Activated CD4-positive, alpha-beta T cell treated with anti-CD3 and anti-CD28 coated beads, Interleukin-2, amount 10 ng/mL, durations not matched to agents 7 days and 5 days (primary cell): ENCODE measurements at regions not wholly inside any gene's neighbourhood (a gene's known extent, or its start where the extent isn't known, plus 50 kb on each side); places are given as distances from the start of the nearest gene placed in this dataset.

Source experiments
- CTCF ChIA-PET: fragments of 350-600 bp; sonication (Branson Sonifier 250); formaldehyde crosslinking; loops from one replicate; lab custom pipeline; 2021; ENCODE audit warnings: antibody characterized with exemption; lab: Charles Lee
- POLR2A ChIA-PET: fragments of 350-600 bp; sonication (Branson Sonifier 250); formaldehyde crosslinking; loops from one replicate; lab custom pipeline; 2021; ENCODE audit warnings: antibody characterized with exemption; lab: Charles Lee
- DNase-seq: peaks from one replicate; pipeline ENCODE4 v3.0.0-alpha.2; 2020
- H3K27ac Mint-ChIP-seq: one replicate; pipeline ENCODE4 v1.8.0; 2021; ENCODE audit warnings: mild to moderate bottlenecking, moderate library complexity, mixed read lengths
- H3K27me3 Mint-ChIP-seq: one replicate; pipeline ENCODE4 v1.8.0; 2021; ENCODE audit warnings: mixed read lengths
- H3K36me3 Mint-ChIP-seq: one replicate; pipeline ENCODE4 v1.8.0; 2021; ENCODE audit warnings: low read depth, mixed read lengths
- H3K4me1 Mint-ChIP-seq: one replicate; pipeline ENCODE4 v1.8.0; 2021; ENCODE audit warnings: mixed read lengths
- H3K4me3 Mint-ChIP-seq: one replicate; pipeline ENCODE4 v1.8.0; 2021; ENCODE audit warnings: mild to moderate bottlenecking, moderate library complexity, mixed read lengths
- H3K9me3 Mint-ChIP-seq: one replicate; pipeline ENCODE4 v1.8.0; 2021; ENCODE audit warnings: mixed read lengths

DNA sequence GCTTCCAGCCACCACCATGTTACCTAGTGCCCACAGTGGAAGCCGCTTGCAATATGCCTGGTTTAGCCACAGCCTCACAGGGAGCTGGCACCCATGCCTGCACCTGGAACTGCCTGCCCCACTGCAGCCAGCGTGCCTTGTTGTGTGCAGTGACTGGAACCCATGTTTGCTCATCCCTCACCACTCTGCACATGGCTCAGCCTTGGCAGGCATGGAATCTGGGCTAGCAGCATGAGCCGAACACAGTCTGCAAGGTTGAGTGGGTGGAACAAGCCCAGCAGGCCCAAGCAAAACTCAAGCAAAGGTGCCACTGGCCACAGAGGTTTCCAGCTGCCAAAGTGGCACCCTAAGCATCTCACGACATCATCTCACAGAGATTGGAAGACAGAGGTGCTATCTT lies 269.5 kb downstream of the PCDH20 start:
- no peaks in the 10 kb centered on the region for H3K27me3 Mint-ChIP-seq
- no peak overlapping the region for H3K4me3 Mint-ChIP-seq
- no peaks in the 10 kb centered on the region for H3K36me3 Mint-ChIP-seq
- no peak for DNase-seq
- peaks cover 11% of the 10 kb centered on the region for H3K9me3 Mint-ChIP-seq
- ChIA-PET POLR2A (no interaction called here), CTCF (no interaction called here)
- H3K4me1 Mint-ChIP-seq = no peaks in the 10 kb centered on the region
- H3K27ac Mint-ChIP-seq = no peak overlapping the region

DNA sequence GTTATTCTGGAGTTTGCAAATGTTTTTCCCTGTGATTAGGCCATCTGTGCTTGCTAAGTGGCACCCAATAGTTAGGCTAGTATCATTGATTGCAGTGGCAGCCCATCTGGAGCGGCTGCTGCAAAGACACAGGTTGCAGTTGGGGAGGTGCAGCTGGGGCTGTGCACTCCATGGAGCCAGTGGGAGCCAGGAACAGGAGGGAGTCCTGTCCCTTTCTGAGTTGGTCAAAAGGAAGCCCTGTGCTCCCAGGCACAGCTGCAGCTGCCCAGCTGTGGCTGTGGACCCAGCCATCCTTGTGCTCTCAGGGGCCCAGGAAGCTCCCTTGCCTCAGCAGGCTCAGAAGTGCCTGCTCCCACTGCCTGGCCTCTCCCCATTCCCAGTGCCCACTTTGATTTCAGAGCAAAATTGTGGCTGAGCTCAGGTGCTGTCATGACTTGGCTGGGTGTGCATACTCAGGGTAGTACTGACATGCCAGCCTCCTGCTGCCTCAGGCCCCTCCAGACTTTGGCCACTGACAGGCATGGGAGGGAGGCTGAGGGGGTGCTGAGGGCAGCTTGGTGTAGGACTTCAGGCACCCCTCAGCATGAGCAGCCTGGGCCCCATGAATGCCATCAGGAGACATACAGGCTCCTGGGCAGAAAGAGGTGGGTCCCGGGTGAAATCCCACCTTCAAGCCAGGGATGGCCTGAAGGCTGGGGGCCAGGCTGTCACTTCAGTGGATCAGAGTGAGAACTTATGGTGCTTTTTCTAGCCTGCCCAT lies 270.6 kb downstream of the PCDH20 start:
- no peak overlapping the region for H3K27ac Mint-ChIP-seq
- no peak for DNase-seq
- POLR2A ChIA-PET = no interaction called here

DNA sequence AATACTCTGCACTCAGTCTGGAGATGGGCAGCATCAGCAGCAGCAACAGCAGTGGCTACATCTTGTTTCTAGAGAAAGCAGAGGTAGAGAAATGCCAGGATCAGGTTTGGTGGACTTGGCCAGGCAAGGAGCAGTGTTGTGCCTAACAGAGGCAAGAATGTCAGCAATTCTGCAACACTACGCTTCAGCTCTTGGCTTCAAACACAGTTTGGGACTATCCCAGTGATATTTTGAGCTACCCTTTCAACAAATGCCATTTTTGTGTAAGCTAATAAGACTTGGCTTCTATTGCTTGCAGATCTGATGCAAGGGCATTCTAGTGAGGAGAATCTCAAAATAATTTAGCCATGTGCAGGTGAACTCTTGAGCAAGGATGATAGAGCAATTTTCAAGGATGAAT lies 271.3 kb downstream of the PCDH20 start:
- peaks cover 11% of the 10 kb centered on the region for H3K9me3 Mint-ChIP-seq
- no peak overlapping the region for H3K27ac Mint-ChIP-seq
- H3K4me3 Mint-ChIP-seq = no peak overlapping the region
- no peaks in the 10 kb centered on the region for H3K4me1 Mint-ChIP-seq
- no peaks in the 10 kb centered on the region for H3K27me3 Mint-ChIP-seq
- no peaks in the 10 kb centered on the region for H3K36me3 Mint-ChIP-seq
- CTCF ChIA-PET = no interaction called here
- POLR2A ChIA-PET = no interaction called here
- DNase-seq = no peak

More for the DNA sequence above, 270.6 kb downstream of the PCDH20 start:
- Mint-ChIP-seq H3K27me3 (no peaks in the 10 kb centered on the region), H3K4me3 (no peak overlapping the region), H3K4me1 (no peaks in the 10 kb centered on the region), H3K36me3 (no peaks in the 10 kb centered on the region), H3K9me3 (peaks cover 11% of the 10 kb centered on the region)
- CTCF ChIA-PET = no interaction called here

DNA sequence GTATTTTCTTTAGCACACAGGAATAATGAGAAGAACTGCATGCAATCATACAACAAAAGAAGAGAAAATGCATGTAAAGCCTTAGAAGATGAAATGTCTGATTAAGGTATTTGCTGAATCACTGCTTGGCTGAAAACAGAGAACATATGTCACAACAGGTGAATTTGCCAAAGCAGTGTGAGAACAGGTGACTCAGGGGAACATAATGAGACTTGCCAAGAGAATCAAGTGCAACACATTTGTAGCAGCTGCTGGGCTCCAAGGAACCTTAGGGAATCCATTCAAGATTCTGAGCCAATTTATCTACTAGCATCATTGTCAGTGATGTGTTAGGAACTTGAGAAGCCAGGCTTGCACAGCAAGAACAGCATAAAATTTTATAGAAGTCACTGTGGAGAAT lies 273.1 kb downstream of the PCDH20 start:
- DNase-seq = no peak
- Mint-ChIP-seq H3K27me3 (no peaks in the 10 kb centered on the region), H3K4me3 (no peak overlapping the region), H3K9me3 (peaks cover 11% of the 10 kb centered on the region), H3K36me3 (no peaks in the 10 kb centered on the region), H3K4me1 (no peaks in the 10 kb centered on the region), H3K27ac (no peak overlapping the region)
- POLR2A ChIA-PET = no interaction called here
- CTCF ChIA-PET = no interaction called here

DNA sequence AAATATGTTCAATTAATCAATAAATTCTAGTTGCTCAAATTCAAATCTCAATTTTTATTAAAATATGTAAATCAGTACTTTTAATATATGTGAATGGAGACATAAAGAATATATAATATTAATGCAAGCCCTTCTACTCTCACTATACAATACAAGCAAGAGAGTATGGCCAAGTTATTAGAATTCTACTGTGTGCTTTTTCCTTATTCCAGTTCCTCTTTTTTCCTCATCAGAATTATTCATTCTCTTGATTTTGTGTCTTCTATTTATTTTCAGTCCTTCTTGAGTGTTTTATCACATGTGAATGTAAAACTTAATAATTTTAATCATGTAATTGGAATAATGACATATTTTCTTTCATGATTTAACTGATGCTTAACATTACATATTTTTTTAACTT lies 276.8 kb downstream of the PCDH20 start:
- H3K9me3 Mint-ChIP-seq = peaks cover 3% of the 10 kb centered on the region
- no peaks in the 10 kb centered on the region for H3K4me1 Mint-ChIP-seq
- no peaks in the 10 kb centered on the region for H3K27me3 Mint-ChIP-seq
- no peak overlapping the region for H3K4me3 Mint-ChIP-seq
- H3K36me3 Mint-ChIP-seq = no peaks in the 10 kb centered on the region
- no peak overlapping the region for H3K27ac Mint-ChIP-seq
- POLR2A ChIA-PET = no interaction called here
- DNase-seq = no peak
- CTCF ChIA-PET = no interaction called here

DNA sequence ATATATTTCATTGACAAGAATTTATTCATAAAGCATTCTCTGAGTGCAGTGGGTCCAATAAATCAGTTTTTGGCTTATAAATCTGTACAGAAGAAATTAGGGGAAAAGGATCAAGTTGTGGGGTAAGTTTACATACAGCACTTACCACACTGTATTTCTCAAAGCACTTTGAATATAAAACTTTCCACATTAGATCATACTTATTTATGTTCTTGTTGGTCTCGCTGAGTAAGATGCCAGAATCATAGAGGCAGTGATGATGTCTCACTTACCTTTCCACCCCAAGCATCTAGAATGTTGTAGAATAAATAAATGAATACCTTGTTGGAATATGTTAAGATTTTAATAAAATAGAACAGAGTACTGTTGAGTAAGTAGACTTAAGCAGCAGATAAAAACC lies 279.1 kb downstream of the PCDH20 start:
- no peaks in the 10 kb centered on the region for H3K27me3 Mint-ChIP-seq
- CTCF ChIA-PET = no interaction called here
- H3K4me1 Mint-ChIP-seq = no peaks in the 10 kb centered on the region
- no peak overlapping the region for H3K4me3 Mint-ChIP-seq
- no peak for DNase-seq
- POLR2A ChIA-PET = no interaction called here
- H3K9me3 Mint-ChIP-seq = no peaks in the 10 kb centered on the region
- H3K27ac Mint-ChIP-seq = no peak overlapping the region
- no peaks in the 10 kb centered on the region for H3K36me3 Mint-ChIP-seq

DNA sequence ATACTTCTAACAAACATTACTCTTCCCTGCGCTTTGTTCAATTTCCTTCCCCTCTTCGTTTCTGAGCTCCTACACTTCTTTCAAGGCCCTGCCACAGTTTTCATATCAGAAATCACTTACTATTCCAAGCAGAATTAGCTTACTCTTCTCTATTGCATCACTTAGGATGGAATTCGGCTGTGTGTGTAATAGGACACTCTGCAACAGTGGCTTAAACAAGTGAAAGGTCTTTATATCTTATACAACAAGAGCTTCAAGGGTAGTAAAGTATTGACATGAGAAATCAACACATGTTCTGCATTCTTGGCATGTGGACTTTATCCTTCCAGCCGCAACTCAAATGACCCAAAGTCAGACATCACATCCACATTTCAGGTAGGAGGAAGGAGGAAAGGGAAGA lies 279.6 kb downstream of the PCDH20 start:
- CTCF ChIA-PET = no interaction called here
- Mint-ChIP-seq H3K27me3 (no peaks in the 10 kb centered on the region), H3K4me1 (no peaks in the 10 kb centered on the region), H3K9me3 (no peaks in the 10 kb centered on the region), H3K27ac (no peak overlapping the region), H3K36me3 (no peaks in the 10 kb centered on the region), H3K4me3 (no peak overlapping the region)
- POLR2A ChIA-PET = no interaction called here
- DNase-seq = no peak

DNA sequence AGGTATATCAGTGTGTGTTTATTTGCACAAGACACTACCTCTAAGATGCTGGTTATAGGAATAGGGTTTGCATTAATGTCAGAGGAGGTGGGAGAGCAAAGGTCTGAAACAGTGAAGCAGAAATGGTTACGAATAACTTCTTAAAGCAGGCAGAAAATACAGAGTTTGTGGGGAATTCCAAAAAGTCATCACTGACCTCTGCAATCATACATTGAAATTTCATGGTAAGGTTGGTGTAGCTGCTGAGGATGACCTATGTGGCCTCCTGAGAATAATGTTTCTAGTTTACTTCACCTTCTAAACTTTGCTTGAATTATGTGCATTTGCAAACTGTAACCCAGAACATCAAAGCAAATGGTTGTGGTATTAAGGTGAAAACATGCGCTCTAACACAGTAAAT lies 280.1 kb downstream of the PCDH20 start:
- POLR2A ChIA-PET = no interaction called here
- no peaks in the 10 kb centered on the region for H3K36me3 Mint-ChIP-seq
- CTCF ChIA-PET = no interaction called here
- no peaks in the 10 kb centered on the region for H3K4me1 Mint-ChIP-seq
- H3K27me3 Mint-ChIP-seq = no peaks in the 10 kb centered on the region
- no peaks in the 10 kb centered on the region for H3K9me3 Mint-ChIP-seq
- H3K4me3 Mint-ChIP-seq = no peak overlapping the region
- no peak for DNase-seq
- no peak overlapping the region for H3K27ac Mint-ChIP-seq

DNA sequence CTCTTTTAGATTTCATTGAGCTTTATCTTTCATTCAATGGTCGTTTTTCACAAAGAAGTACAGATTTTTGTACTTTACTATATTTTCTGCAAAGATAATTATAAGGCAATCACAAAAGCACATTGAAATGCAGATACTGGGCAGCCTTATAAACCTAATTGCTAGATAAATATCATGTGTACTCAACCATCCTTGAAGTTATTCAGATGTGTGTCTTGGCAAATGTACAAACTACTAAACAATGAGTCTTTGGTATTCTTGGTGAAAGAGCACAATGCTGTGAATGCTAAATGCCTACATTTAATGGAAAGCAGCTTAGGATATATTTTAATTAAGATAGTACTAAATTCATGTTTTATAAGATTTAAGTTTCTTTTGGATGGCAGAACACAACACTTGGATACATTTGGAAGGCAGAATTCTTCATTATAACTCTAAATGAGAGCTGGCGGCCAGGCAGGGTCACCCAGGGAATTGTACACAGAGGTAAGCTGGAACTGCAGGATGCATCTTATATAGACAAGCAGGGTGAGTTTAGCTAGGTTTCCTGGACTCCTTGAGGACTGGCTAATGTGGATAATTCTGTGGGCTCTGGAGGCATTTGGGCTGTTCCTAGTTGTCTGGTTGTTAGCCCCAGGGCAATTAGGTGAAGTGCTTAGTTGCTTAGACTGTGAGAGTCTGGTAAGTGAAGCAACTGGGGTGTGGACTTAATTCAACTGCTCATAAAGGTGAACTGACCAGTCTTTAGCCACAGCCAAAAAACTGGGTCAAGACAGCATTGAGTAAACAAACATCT lies 286.6 kb downstream of the PCDH20 start:
- H3K27me3 Mint-ChIP-seq = no peaks in the 10 kb centered on the region
- no peaks in the 10 kb centered on the region for H3K4me1 Mint-ChIP-seq
- ChIA-PET POLR2A (no interaction called here), CTCF (no interaction called here)
- no peaks in the 10 kb centered on the region for H3K36me3 Mint-ChIP-seq
- H3K9me3 Mint-ChIP-seq = no peaks in the 10 kb centered on the region
- no peak overlapping the region for H3K27ac Mint-ChIP-seq
- no peak for DNase-seq
- no peak overlapping the region for H3K4me3 Mint-ChIP-seq

DNA sequence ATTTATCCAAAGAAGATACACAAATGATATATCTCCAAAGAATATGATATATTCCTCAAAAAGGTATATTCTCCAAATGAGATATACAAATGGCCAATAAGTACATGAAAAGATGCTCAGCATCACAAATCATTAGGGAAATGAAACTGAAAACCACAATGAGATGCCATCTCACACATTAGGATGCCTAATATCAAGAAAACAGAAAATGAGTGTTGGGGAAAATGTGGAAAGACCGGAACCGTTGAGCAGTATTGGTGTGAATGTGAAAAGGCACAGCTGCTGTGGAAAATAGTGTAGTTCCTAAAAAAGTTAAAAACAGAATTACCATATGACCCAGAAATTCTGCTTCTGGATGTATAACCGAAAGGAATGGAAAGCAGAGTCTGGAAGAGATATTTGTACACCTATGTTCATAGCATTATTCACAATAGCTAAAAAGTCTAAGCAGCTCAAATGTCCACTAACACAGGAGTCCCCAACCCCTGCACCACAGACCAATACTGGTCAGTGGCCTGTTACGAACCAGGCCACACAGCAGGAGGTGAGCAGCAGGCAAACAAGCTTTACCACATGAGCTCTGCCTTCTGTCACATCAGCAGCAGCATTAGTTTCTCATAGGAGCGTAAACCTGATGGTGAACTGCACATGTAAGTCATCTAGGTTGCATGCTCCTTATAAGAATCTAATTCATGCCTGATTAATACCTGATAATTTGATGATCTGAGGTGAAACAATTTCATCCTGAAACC lies 291.9 kb downstream of the PCDH20 start:
- no peaks in the 10 kb centered on the region for H3K4me1 Mint-ChIP-seq
- no peak overlapping the region for H3K4me3 Mint-ChIP-seq
- no peak for DNase-seq
- no peak overlapping the region for H3K27ac Mint-ChIP-seq
- CTCF ChIA-PET = no interaction called here
- POLR2A ChIA-PET = no interaction called here
- H3K27me3 Mint-ChIP-seq = no peaks in the 10 kb centered on the region
- H3K9me3 Mint-ChIP-seq = no peaks in the 10 kb centered on the region
- H3K36me3 Mint-ChIP-seq = no peaks in the 10 kb centered on the region

DNA sequence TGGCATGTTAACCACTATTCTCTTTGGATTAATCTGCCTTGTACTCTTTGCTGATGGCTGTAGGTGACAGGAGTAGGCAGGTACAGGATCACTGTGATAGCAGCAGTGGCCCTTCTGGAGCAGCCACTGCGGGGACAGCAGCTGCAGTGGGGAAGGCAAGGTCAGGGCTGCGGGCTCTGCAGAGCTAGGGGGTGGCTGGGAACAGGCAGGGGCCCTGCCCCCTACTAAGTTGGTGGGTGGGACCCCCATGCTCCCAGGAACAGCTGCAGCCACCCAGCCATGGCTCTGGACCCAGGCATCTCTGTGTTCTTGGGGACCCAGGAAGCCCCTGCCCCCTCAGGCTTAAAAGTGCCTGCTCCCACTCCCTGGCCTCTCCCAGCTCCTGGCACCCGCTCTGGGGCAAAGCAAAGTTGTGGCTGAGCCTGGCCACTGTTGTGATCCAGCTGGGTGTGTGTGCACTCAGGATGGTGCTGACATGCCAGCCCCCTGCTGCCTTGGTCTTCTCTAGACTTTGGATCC lies 302.4 kb downstream of the PCDH20 start:
- POLR2A ChIA-PET = no interaction called here
- no peak overlapping the region for H3K27ac Mint-ChIP-seq
- H3K9me3 Mint-ChIP-seq = peaks cover 4% of the 10 kb centered on the region
- no peaks in the 10 kb centered on the region for H3K4me1 Mint-ChIP-seq
- CTCF ChIA-PET = no interaction called here
- no peak overlapping the region for H3K4me3 Mint-ChIP-seq
- no peak for DNase-seq
- H3K27me3 Mint-ChIP-seq = no peaks in the 10 kb centered on the region
- H3K36me3 Mint-ChIP-seq = no peaks in the 10 kb centered on the region

DNA sequence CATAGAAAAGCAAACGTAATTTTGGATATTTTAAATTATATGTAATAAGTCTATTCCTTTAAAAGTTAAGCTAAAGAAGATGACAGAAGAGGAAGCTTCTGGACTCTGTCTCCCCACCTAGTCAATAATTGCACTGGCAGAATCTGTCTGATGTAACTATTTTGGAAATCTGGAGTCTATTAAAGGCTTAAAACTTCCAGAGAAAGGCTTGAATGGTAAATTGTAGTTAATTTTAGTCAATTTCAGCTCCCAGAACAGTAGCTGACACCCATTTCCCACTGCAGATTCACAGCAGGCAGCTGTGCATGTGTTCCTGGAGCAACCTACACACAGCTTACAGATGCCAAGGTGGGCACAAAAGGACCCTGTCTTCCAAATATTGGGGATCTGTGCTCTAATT lies 304.1 kb downstream of the PCDH20 start:
- Mint-ChIP-seq H3K27ac (no peak overlapping the region), H3K27me3 (no peaks in the 10 kb centered on the region), H3K4me3 (no peak overlapping the region), H3K36me3 (no peaks in the 10 kb centered on the region), H3K4me1 (no peaks in the 10 kb centered on the region), H3K9me3 (peaks cover 4% of the 10 kb centered on the region)
- DNase-seq = no peak
- POLR2A ChIA-PET = no interaction called here
- CTCF ChIA-PET = no interaction called here

DNA sequence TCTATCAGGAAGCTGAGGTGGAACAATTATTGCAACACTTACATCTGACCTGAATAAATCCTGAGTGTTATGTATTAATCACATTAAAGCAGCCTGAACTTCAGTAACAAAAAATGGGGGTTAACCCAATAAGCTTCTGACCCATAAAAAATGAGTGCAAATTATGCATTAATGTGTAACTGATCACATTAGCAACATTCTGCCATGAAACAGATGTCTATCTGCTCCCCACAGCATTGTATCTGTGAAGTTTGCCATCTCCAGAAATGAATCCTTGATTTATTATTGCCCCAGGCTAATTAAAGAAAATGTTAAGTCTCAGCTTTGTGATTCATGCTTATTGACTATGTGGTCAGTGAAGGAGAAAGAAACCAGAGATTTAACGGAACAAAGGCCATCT lies 304.9 kb downstream of the PCDH20 start:
- ChIA-PET CTCF (no interaction called here), POLR2A (no interaction called here)
- no peak overlapping the region for H3K4me3 Mint-ChIP-seq
- no peak overlapping the region for H3K27ac Mint-ChIP-seq
- DNase-seq = no peak
- peaks cover 3% of the 10 kb centered on the region for H3K9me3 Mint-ChIP-seq
- H3K36me3 Mint-ChIP-seq = no peaks in the 10 kb centered on the region
- no peaks in the 10 kb centered on the region for H3K4me1 Mint-ChIP-seq
- H3K27me3 Mint-ChIP-seq = no peaks in the 10 kb centered on the region
